GM19328 (cell line): ENCODE measurements at regions not wholly inside any gene's neighbourhood (a gene's known extent, or its start where the extent isn't known, plus 50 kb on each side); places are given as distances from the start of the nearest gene placed in this dataset.

ENCODE experiments used
- ATAC-seq: cut with Tn5 transposase; IDR thresholded peaks from one replicate; pipeline ENCODE4 v1.9.1; 2021; ENCODE audit warnings: mild to moderate bottlenecking, moderate library complexity; ENCODE audit not compliant: unreplicated experiment

GRCh38 chrX:39381422-39381821, 580.2 kb downstream of the MID1IP1 start:
- no peak for ATAC-seq

GRCh38 chrX:39384996-39385395, 583.7 kb downstream of the MID1IP1 start:
- ATAC-seq: no peak

- ATAC-seq: no peak
Observed at GRCh38 chrX:39388730-39389129, 587.5 kb downstream of the MID1IP1 start.

GRCh38 chrX:39396358-39396995, 595.2 kb downstream of the MID1IP1 start:
- ATAC-seq: no peak

- ATAC-seq: no peak
Observed at GRCh38 chrX:39397561-39398199, 596.4 kb downstream of the MID1IP1 start.

- ATAC-seq: no peak
Observed at GRCh38 chrX:39398215-39398962, 597.1 kb downstream of the MID1IP1 start.

GRCh38 chrX:39398963-39399261, 597.7 kb downstream of the MID1IP1 start:
- ATAC-seq: no peak

- no peak for ATAC-seq
Observed at GRCh38 chrX:39399387-39399786, 598.1 kb downstream of the MID1IP1 start.

- no peak for ATAC-seq
Observed at GRCh38 chrX:39401483-39402110, 600.3 kb downstream of the MID1IP1 start.

GRCh38 chrX:39402158-39402557, 600.9 kb downstream of the MID1IP1 start:
- ATAC-seq: no peak

- no peak for ATAC-seq
Observed at GRCh38 chrX:39406799-39407198, 605.5 kb downstream of the MID1IP1 start.

- no peak for ATAC-seq
Observed at GRCh38 chrX:39409246-39409917, 608.1 kb downstream of the MID1IP1 start.

GRCh38 chrX:39414290-39414854, 613.1 kb downstream of the MID1IP1 start:
- no peak for ATAC-seq

- no peak for ATAC-seq
Observed at GRCh38 chrX:39416547-39417260, 615.4 kb downstream of the MID1IP1 start.

GRCh38 chrX:39418254-39418704, 617.0 kb downstream of the MID1IP1 start:
- ATAC-seq: no peak

- no peak for ATAC-seq
Observed at GRCh38 chrX:39418731-39419638, 617.7 kb downstream of the MID1IP1 start.

- no peak for ATAC-seq
Observed at GRCh38 chrX:39421006-39421405, 619.7 kb downstream of the MID1IP1 start.

- no peak for ATAC-seq
Observed at GRCh38 chrX:39425124-39425806, 624.0 kb downstream of the MID1IP1 start.

GRCh38 chrX:39426101-39426500, 624.8 kb downstream of the MID1IP1 start:
- ATAC-seq: no peak
